ENCODE measurements at regions not wholly inside any gene's neighbourhood (a gene's known extent, or its start where the extent isn't known, plus 50 kb on each side); places are given as distances from the start of the nearest gene placed in this dataset.

DNA sequence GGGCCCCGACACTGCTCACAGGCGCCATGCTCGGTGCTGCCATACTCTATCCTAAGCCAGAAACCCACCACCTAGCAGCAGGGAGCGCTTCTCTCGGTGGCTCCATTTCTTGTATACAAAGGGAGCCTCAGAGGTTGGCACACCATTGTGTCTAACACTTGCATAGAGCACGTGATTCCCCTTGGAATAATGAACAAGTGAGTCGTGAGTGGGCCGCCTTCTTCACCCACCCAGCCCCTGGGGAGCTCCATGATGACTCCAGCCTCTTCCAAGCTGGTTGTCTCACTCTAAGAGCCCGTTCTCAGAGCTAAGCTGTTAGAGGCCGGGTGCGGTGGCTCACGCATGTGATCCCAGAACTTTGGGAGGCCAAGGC is 82.3 kb upstream of the ZNF469 start:
- ATAC-seq (ENCODE audit: low FRiP score) (no peak), DNase-seq (ENCODE audit: low spot score) (no peak)
- TF ChIP-seq, protein P1, sequence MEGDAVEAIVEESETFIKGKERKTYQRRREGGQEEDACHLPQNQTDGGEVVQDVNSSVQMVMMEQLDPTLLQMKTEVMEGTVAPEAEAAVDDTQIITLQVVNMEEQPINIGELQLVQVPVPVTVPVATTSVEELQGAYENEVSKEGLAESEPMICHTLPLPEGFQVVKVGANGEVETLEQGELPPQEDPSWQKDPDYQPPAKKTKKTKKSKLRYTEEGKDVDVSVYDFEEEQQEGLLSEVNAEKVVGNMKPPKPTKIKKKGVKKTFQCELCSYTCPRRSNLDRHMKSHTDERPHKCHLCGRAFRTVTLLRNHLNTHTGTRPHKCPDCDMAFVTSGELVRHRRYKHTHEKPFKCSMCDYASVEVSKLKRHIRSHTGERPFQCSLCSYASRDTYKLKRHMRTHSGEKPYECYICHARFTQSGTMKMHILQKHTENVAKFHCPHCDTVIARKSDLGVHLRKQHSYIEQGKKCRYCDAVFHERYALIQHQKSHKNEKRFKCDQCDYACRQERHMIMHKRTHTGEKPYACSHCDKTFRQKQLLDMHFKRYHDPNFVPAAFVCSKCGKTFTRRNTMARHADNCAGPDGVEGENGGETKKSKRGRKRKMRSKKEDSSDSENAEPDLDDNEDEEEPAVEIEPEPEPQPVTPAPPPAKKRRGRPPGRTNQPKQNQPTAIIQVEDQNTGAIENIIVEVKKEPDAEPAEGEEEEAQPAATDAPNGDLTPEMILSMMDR (IDR thresholded peaks at IDR 0.05) = no peak

DNA sequence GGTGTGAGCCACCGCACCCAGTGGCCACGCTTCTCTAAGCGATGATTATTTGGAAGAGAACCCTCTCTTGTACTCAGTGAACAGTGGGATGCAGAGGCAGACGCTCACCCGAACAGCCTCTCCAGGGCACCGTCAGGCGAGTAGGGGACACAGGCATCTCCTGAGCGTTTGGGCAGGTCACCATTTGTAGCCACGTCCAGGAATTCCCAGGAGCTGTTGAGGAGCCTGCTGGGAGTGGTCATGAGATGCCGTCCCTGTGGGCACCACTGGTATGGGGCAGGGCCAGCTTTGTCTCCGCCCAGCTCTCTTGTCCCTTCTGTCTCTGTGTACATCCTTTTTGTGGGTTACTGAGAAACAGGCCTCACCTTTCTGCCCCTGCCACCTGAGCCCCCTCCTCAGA is 81.3 kb upstream of the ZNF469 start:
- ATAC-seq (ENCODE audit: low FRiP score) (no peak), DNase-seq (ENCODE audit: low spot score) (no peak)
- TF ChIP-seq, protein P1 (IDR thresholded peaks at IDR 0.05) = no peak

DNA sequence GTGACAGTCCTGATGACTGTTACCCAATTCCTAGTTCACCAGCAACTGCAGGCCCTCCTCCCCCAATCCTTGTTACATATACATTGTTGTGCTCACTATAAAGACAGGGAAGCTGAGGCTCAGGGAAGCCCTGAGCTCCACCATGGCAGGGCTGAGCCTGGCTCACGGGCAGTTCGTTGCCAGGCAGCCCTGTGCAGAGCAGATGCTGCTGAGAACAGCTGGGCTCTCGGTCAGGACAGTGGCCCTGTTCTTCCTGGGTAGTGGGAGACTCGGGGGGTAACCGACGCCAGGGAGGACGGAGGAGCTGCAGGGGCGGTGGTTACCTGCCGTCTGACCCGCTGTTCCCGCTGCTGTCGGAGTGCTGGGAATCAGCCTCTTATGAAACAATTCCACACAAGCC is 80.9 kb upstream of the ZNF469 start:
- DNase-seq (ENCODE audit: low spot score) (no peak), ATAC-seq (ENCODE audit: low FRiP score) (no peak)
- TF ChIP-seq, protein P1 (IDR thresholded peaks at IDR 0.05) = no peak

DNA sequence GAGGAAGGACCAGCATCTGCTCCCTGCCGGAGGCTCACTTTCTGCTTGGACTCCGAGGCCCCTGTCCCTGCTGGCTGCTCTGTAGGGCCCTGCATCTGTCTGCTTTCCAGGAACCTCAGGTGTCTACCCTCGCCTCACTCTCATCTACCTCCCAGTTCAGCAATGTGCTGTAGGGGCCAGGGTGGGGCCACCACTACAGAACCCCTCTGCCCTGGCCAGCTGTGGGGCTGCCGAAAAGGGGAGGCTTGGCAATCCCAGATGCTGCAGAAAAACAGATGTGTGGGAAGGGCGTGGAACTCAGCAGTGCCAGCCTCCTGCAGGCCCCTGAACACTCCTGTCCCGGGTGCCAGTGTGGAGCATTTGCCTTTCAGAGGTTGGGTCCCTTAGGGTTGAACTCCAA is 80.1 kb upstream of the ZNF469 start:
- no peak for ATAC-seq (ENCODE audit: low FRiP score)
- TF ChIP-seq, protein P1 (IDR thresholded peaks at IDR 0.05) = no peak
- no peak for DNase-seq (ENCODE audit: low spot score)

DNA sequence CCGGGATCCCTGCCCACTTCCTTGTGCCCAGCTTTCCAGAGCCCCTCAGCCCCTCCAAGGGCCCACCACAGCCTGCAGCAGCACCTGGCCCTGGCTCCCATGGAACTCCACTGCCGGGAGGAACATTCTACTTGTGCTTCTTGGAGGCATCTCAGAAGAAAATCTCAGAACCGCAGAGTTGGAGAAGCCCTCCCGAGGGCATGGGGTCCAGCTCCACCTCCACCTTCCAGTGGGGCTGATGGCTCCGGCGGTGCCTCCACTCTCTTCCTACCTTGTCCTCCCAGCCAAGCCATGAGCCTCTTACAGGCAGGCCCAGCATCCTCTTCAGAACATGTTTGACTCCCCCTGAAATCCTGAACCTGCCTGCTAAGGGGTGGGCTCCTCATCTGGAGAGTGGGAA is 79.4 kb upstream of the ZNF469 start:
- ATAC-seq (ENCODE audit: low FRiP score) (no peak), DNase-seq (ENCODE audit: low spot score) (no peak)
- TF ChIP-seq, protein P1 (IDR thresholded peaks at IDR 0.05) = no peak

DNA sequence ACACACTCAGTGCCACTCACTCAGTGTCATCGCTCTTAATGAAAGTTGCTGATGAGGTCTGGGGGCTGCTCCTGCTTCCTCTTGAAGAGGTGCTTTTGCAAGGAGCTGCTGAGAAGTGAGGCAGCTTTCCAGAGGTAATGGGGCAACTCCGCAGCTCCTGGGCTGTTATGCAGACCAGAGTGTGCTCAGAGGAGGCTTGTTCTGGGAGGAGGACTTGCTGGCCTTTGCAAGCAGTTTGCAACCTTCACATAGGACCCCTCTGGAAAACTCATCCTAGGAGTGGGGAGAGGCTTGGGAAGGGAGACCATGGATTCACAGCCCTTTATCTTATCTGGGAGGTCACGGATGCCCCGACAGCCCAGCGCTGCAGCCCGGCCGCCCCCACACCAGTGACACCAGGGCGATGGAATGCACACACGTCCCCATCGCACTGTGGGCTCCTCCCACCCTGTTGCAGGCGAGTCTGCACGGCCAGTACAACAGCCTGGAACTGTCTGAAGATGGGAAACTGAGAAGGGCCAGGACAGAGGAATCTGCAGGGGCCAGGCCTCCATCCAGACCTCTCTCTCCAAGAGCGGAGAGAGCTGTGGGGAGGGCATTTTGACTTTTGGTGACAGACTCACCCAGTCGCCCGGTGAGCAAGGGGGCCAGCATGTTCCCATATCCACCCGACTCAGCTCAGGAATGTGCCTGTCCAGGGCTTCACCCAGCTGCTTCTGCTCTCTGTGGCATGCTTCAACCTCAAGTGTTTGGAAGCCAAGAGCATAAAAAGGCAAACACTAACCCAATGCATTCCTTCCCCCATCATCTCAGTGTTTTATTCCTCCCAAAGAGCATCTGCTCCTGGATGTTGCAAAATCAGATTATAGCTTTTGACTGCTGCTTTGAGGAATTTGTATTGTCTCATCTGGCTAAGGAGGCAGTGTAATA is 78.6 kb upstream of the ZNF469 start:
- DNase-seq (ENCODE audit: low spot score) (no peak), ATAC-seq (ENCODE audit: low FRiP score) (peak; percentile 38)
- TF ChIP-seq, protein P1 (IDR thresholded peaks at IDR 0.05) = no peak

DNA sequence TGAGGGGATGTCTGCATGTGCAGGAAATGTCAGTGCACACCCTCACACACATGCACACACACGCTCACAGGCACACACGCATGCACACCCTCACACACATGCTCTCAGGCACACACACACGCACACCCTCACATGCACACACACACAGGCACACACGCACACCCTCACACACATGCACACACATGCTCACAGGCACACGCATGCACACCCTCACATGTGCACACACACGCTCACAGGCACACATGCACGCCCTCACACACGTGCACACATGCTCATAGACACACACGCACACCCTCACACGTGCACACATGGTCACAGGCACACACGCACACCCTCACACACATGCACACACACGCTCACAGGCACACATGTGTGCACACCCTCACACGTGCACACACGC is 77.6 kb upstream of the ZNF469 start:
- DNase-seq (ENCODE audit: low spot score) (no peak), ATAC-seq (ENCODE audit: low FRiP score) (no peak)
- TF ChIP-seq, protein P1 (IDR thresholded peaks at IDR 0.05) = no peak

Measured in omental fat pad (tissue), 3 donors.